GM18861 (cell line): ENCODE measurements at regions not wholly inside any gene's neighbourhood (a gene's known extent, or its start where the extent isn't known, plus 50 kb on each side); places are given as distances from the start of the nearest gene placed in this dataset.

Experiments
- ATAC-seq: cut with Tn5 transposase; IDR thresholded peaks from one replicate; pipeline ENCODE4 v1.9.1; 2021; ENCODE audit not compliant: unreplicated experiment

DNA sequence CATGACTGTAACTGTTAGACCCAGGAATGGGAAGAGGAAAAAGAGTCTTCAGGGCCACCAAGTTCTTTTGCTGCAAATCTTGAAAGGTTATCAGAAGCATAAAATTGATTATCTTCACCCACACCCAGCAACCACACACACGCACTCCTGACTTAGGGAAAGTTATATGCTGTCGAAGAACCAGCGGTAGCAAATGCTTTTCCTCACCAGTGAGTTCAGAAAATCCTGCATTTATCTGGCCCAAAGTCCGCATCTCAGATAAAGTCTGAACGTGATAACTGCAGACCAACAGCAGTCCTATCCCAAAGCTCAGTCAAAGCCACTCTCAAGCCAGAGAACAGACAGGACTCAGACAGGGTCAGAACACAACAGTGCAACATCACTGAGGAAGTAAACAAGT lies 115.6 kb downstream of the IRS2 start:
- ATAC-seq: no peak

DNA sequence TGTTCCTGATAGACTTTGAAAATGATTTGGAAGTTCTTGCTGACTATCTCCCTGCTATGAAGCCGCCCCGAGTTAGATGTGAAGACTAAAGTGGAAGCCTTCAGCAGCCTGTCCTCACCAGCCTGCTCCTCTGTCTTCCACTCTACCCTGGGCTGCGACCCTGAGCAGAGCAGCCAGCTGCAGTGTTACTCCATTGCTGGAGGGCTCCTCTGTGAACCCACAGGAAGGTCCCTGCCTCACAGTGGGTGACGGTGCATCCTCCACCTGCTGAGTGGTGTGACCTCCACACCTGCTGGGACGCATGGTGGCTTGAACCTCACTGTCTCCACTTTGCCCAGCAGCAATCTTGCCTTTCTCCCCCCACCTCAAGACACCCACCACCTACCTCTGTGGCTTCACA lies 116.4 kb downstream of the IRS2 start:
- ATAC-seq: no peak

- no peak for ATAC-seq
These were observed 117.2 kb downstream of the IRS2 start for GRCh38 chr13:109669234-109669612.

DNA sequence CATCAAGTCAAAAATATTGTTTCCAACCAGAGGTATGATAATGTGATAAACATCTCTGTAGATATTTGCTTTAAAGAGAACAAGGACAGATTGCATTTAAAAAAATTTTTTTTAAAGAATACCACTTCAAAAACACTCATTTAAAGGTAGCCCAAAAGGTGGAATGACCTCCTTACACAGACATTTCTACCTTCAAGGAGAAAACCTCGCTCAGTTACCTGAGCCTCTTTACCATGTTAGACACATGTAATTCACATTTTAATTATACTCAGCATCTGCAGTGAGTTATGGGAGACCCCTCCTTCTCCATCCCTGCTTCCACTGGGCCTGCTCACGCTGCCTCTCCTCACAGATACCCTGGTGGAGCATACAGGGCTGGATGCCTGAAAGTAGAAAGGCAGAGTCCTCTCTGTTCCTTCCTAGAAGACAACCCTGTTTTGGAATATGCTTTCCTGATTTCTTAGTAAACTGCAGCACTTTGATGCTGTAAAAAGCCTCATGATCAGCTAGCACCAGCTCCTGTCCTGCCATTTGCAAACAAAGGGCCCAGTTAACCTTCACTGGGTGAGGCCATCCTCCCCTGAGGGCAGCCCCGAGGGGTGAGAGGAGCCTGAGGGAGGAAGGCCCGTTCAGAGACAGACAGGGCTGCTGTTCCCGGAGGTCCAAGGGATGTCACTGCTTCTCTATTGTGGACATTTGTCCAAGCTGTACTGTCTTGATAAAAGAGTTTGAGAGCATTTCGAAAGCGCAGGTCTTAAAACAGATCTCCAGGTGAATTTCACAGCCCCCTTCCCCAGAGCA lies 117.8 kb downstream of the IRS2 start:
- no peak for ATAC-seq

DNA sequence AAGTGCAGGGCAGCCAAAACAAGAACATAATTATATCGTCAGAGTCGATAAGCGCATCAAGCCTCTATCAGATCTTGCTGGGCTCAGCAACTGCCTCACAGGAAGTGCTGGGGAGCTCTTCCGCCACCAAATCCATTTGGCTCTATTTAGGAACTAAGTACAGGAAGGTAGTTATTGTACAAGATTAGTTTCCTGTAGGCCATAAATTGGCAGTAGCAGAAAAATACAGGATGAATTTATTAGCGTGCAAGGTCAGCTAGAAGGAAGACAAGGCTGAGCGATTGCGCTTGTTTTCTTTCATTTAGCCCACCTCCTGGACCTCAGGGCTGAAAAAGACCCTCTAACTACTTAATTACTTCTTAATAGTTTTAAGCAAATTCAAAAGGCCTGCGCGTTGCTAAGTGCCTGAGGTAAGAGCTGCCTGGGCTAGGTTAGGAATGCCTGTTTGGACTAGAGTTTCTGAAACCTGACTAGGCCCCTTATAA lies 118.5 kb downstream of the IRS2 start:
- no peak for ATAC-seq

- no peak for ATAC-seq
These were observed 119.3 kb downstream of the IRS2 start for GRCh38 chr13:109667056-109667455.

DNA sequence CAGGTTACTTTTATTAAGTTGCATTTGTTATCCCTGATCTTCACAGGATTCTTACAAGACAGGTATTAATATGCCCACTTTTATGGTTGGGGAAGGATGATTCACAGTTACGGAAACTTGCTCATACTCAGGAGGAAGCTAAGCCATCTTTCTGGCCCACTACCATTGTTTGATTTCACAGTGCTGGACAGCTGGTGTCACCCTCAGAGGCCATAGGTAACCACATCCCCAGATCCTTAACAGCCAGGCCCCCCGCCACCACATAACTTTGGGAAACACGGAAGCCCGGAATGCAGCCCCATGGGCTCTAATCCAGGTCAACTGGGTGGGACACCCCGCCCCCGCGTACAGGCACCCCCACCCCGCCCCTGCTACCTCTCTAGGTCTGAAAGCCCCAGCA lies 119.7 kb downstream of the IRS2 start:
- no peak for ATAC-seq

GRCh38 chr13:109665781-109666249 lies 120.6 kb downstream of the IRS2 start:
- no peak for ATAC-seq

- ATAC-seq: no peak
These were observed 121.1 kb downstream of the IRS2 start for GRCh38 chr13:109665240-109665639.

DNA sequence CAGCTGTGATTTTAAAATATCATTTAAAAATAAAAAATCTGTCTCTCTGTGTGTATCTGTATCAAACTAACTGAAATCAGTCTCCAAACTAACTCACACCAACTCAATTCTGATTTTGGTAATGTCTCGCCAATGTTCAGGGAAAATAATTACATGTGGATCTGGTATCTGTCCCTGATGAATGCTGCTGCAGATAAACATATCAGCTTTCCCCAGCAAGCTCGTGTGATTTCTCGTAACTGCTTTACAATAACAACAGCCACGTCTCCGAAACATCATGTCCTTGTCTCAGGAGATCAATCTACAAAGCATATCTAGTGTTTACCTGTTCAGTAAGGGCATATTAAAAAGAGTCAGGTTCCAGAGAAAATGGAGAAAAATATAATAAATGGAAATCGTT lies 129.0 kb downstream of the IRS2 start:
- ATAC-seq: no peak

DNA sequence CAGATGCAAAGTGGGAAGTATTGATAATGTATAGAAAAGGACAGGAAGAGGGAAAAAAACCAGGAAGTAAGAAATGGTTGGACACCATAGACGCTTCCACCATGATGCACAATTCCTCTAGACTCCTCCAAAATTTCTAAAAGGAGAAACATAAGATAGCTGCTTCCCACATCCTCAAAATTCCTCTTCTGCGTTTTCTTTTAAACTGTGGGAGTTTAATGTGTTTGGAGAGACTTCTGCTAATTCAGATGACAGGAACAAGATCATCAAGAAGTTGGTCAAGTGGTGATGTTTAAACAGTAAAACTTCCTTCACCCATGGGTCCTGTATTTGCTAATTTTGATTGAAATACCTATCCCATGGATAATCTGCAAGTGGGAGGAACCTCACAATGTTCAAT lies 130.2 kb downstream of the IRS2 start:
- ATAC-seq: no peak

DNA sequence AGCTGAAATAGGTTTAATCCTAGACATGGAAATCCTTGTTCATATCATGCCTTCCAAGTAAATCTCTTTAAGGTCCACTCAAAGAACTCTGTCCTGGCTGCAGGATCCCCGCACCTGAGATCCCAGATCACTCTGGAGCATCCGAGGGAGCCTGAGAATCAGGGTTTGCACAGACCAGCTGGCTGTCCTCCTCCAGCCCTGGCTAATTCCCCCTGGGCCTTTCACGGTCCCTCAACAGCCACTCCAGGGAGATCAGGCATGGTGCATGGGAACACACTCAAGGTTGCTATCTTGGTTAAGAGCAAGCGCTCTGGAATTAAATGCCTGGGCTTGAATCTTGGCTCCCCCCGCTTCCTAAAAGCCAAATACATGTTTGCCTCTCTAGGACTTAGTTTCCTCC lies 130.8 kb downstream of the IRS2 start:
- no peak for ATAC-seq

DNA sequence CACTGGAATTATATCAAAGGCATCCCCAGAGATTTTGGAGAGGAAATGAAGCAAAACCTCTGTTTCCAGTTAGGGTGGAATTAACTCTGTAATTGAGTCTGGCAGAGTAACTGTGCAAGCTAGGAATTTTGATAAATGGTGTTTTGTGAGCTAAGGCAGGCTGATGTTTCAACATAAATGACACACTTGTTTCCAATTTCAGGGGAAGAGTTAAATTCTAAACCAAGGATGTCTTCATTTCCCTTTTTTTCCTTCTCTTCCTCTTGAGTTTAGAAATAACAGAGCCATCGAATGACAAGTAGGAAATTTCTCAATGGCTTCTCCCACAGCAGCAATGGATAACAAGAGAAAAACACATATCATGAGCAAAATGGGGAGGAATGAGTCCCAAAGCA lies 131.2 kb downstream of the IRS2 start:
- ATAC-seq: no peak

DNA sequence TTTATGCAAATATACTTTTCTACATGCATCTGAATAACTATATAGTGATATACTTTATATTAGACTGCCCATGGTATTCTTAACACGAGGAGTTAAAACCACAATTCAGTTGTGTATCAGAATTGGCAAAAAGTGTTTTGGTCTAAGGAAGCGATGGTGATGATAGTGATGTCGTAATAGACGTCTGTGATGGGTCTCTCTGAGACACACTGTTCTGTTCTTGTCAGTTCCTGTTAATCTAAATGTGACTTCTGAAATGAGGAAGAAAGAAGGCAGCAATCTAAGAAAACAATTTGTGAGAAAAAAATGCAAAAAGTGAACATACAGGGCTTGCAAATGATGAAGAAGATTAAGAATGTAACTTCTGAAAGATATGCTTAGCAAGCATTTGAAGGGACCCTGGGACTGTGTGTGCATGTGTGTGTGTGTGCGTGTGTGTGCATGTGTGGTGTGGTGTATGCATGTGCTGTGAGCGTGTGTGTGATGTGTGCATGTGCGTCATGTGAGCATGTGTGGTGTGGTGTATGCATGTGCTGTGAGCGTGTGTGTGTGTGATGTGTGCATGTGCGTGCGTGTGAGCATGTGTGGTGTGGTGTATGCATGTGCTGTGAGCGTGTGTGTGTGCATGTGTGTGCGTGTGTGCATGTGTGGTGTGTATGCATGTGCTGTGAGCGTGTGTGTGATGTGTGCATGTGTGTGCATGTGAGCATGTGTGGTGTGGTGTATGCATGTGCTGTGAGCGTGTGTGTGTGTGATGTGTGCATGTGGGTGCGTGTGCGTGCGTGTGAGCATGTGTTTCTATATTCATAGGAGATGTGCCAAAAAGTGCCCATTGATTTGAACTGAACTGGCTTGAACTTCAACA lies 131.8 kb downstream of the IRS2 start:
- no peak for ATAC-seq

- no peak for ATAC-seq
These were observed 133.9 kb downstream of the IRS2 start for GRCh38 chr13:109652531-109652930.

GRCh38 chr13:109651854-109652253 lies 134.5 kb downstream of the IRS2 start:
- no peak for ATAC-seq

DNA sequence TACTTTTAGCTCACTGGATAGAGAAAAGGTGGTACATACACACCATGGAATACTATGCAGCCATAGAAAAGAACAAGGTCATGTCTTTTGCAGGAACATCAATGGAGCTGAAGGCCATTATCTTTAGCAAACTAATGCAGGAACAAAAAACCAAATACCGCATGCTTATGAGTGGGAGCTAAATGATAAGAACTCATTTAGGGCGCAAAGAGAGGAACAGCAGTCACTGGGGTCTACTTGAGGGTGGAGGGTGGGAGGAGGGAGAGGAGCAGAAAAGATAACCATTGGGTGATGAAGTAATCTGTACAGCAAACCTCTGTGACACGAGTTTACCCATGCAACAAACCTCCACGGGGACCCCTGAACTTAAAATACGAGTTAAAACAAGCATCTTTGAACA lies 135.1 kb downstream of the IRS2 start:
- no peak for ATAC-seq

DNA sequence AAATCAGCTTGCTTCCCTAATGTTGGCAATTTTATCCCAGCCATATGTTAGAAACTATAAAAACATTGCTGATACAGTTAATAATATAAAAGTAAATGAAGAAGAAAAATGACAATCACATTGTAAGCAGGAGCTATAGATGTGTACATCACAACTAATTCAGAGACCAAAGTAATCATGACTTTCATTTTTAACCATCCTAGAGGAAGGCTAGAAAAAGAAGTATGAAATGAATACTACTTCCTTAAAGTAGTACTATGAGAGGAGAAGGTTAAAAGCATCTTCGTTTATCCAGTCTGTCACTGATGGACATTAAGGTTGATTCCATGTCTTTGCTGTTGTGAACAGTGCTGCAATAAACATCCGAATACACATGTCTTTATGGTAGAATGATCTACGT lies 135.5 kb downstream of the IRS2 start:
- ATAC-seq: no peak

DNA sequence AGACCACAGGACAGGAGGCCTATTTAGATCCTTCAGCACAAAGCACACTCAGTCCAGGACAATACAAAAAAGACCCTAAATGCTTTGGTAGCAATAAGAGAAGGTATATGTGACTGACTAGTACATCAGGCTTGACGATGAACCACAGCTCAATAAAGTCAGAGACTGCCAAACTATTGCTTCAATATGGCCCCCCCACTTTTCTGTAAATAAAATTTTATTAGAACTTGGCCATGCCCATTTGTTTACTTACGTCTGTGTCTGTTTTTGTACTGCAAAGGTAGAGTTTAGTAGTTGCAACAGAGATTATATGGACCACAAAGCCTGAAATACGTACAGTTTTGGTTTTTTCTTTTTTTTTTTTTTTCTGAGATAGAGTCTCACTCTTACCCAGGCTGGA lies 136.7 kb downstream of the IRS2 start:
- no peak for ATAC-seq

DNA sequence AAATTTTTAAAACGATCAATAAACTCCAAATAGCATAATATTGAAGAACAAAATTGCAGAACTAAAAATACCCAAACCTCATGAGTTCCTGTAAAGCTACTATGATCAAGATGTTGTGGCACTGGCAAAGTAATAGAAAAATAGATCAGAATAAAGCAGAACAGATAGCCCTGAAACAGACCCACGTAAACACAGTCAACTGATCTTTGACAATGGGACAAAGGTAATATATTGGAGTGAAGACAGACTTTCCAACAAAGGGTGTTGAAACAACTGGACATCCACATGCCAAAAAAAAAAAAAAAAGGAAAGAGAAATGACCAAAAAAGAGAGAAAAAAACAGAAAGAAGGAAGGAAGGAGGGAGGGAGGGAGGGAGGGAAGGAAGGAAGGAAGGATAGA lies 138.7 kb downstream of the IRS2 start:
- ATAC-seq: no peak

GRCh38 chr13:109647053-109647452 lies 139.3 kb downstream of the IRS2 start:
- no peak for ATAC-seq

DNA sequence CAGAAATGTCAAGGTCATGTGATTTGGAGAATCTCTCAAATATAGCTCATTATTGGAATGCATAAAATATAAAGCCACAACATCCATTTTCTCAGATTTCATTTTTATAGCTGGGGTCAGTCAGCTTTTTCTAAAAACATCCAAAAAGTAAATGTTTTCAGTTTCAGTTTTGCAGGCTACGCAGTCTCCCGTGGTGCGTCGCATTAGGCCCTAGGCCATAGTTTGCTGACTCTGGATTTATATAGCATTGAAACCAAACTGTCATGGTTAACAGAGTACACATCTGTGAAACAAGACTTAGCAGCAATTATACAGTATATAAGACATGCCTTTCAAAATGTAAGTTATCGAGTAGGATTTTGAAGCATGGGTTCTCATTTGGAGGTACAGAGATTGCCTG lies 140.0 kb downstream of the IRS2 start:
- ATAC-seq: no peak
